Spleen (tissue), 11 donors: ENCODE measurements at regions not wholly inside any gene's neighbourhood (a gene's known extent, or its start where the extent isn't known, plus 50 kb on each side); places are given as distances from the start of the nearest gene placed in this dataset.

Experiments used
- DNase-seq: peaks from one replicate; pipeline ENCODE4 v3.0.0-alpha.2; 2020
- H3K27ac ChIP-seq, 8 donors: fragments of 200-600 bp; sonication (generic) in 7 of 8; 1 replicate in 4 of 8; 2 replicates in 4 of 8; pipeline versions ENCODE4 v1.5.0 to v1.8.0; 2016 to 2021; ENCODE audit warnings: inconsistent platforms in 4 of 8, mild to moderate bottlenecking in 4 of 8, moderate library complexity in 1 of 8
- H3K27me3 ChIP-seq, 7 donors: fragments of 200-600 bp; sonication (generic) in 6 of 7; replicated peaks in 1 of 7; 1 replicate in 4 of 7; 2 replicates in 3 of 7; pipeline versions ENCODE4 v1.5.0 to v1.8.0; 2016 to 2021; ENCODE audit warnings: inconsistent platforms in 3 of 7, mild to moderate bottlenecking in 1 of 7
- H3K36me3 ChIP-seq, 6 donors: fragments of 200-600 bp; sonication (generic) in 5 of 6; 1 replicate in 4 of 6; 2 replicates in 2 of 6; pipeline versions ENCODE4 v1.5.0 to v1.8.0; 2016 to 2021; ENCODE audit warnings: inconsistent platforms in 2 of 6
- H3K4me1 ChIP-seq, 6 donors: fragments of 200-600 bp; sonication (generic) in 5 of 6; 1 replicate in 3 of 6; 2 replicates in 3 of 6; pipeline versions ENCODE4 v1.5.0 to v1.8.0; 2016 to 2021; ENCODE audit warnings: inconsistent platforms in 3 of 6
- H3K4me3 ChIP-seq, 8 donors: fragments of 200-600 bp; sonication (generic) in 7 of 8; 1 replicate in 4 of 8; 2 replicates in 4 of 8; pipeline versions ENCODE4 v1.5.0 to v1.8.0; 2016 to 2021; ENCODE audit warnings: inconsistent platforms in 4 of 8, mild to moderate bottlenecking in 4 of 8, moderate library complexity in 2 of 8
- H3K9me3 ChIP-seq, 8 donors: fragments of 200-600 bp; sonication (generic) in 7 of 8; 1 replicate in 4 of 8; 2 replicates in 4 of 8; pipeline versions ENCODE4 v1.5.0 to v1.8.0; 2016 to 2021; ENCODE audit warnings: inconsistent platforms in 4 of 8
- CTCF ChIP-seq, 11 experiments: fragments of 200-600 bp in 7 of 11; fragments of 450-650 bp in 4 of 11; sonication (generic) in 4 of 11; IDR thresholded peaks in 8 of 11; conservative IDR thresholded peaks in 3 of 11; 1 replicate in 7 of 11; 2 replicates in 4 of 11; pipeline versions ENCODE4 v1.4.0 to v1.8.0; 2016 to 2021; ENCODE audit warnings: antibody characterized with exemption in 11 of 11, inconsistent platforms in 4 of 11, mild to moderate bottlenecking in 1 of 11
- POLR2A ChIP-seq, 3 donors: fragments of 450-650 bp; IDR thresholded peaks; one replicate each; pipeline ENCODE4 v1.5.1; 2017; ENCODE audit warnings: antibody characterized with exemption in 3 of 3, mild to moderate bottlenecking in 1 of 3
- POLR2AphosphoS5 ChIP-seq, 3 donors: sonication (generic); formaldehyde crosslinking; IDR thresholded peaks; one replicate each; pipeline ENCODE4 v1.5.1; 2017; ENCODE audit warnings: antibody characterized with exemption in 3 of 3
- WGBS, 5 donors: extraction: QIAGEN DNeasy Blood & Tissue Kit in 3 of 5; methylation state at CpG; one replicate each; pipeline versions ENCODE4 v1.1.5 to v1.1.7; 2013 to 2018; 5-methylcytosine and 5-hydroxymethylcytosine counted together
- intact Hi-C: fragments of 100-400 bp; cut with DNase I; formaldehyde crosslinking; loops from one replicate; pipeline ENCODE4 v1.15.0; 2023; ENCODE audit warnings: low total_unique reads
- donor health status: healthy with polysubstance abuse.
- donor health status: DM: no; HTN: no; CAD: no; lungs with moderate emphysema.
- donor health status: DM: no; HTN: no; CAD: no.
- donor health status: Bipolar disorder and iron deficiency.
- donor health status: healthy.
- donor health status: DM: no; HTN: no; CAD: no.
- donor health status: DM: yes; HTN: yes; CAD: no.

- Histone ChIP-seq H3K4me3 (no peak overlapping the region), H3K36me3 (no peaks in the 10 kb centered on the region), H3K4me1 (no peaks in the 10 kb centered on the region), H3K27ac (no peak overlapping the region), H3K27me3 (no peaks in the 10 kb centered on the region), H3K9me3 (no peaks in the 10 kb centered on the region)
- WGBS, 5 donors, result 77 to 81% (median 78%) methylated on average over 10 of the region's 10 CpGs
- no peak for DNase-seq
- TF ChIP-seq POLR2AphosphoS5 (IDR thresholded peaks at IDR 0.05) (no peak), POLR2A (IDR thresholded peaks at IDR 0.05) (no peak), CTCF (IDR thresholded peaks at IDR 0.05 in 8 of 11, conservative IDR thresholded peaks at IDR 0.05 in 3 of 11) (no peak)
- intact Hi-C loops, result no loop called here
Measured at GRCh38 chr14:55874785-55875184, 243.4 kb upstream of the PELI2 start.

GRCh38 chr14:55877942-55878341, 240.3 kb upstream of the PELI2 start:
- H3K9me3 ChIP-seq, result no peaks in the 10 kb centered on the region
- H3K27me3 ChIP-seq, result no peaks in the 10 kb centered on the region
- H3K27ac ChIP-seq, result no peak overlapping the region
- DNase-seq, result no peak
- 76 to 88% (median 80%) methylated on average over 7 of the region's 7 CpGs for WGBS, 5 donors
- no peaks in the 10 kb centered on the region for H3K36me3 ChIP-seq
- no peaks in the 10 kb centered on the region for H3K4me1 ChIP-seq
- TF ChIP-seq POLR2AphosphoS5 (IDR thresholded peaks at IDR 0.05) (no peak), CTCF (IDR thresholded peaks at IDR 0.05 in 8 of 11, conservative IDR thresholded peaks at IDR 0.05 in 3 of 11) (no peak), POLR2A (IDR thresholded peaks at IDR 0.05) (no peak)
- intact Hi-C loops, result no loop called here
- H3K4me3 ChIP-seq, result no peak overlapping the region

- Histone ChIP-seq H3K27ac (no peak overlapping the region), H3K36me3 (no peaks in the 10 kb centered on the region), H3K9me3 (no peaks in the 10 kb centered on the region), H3K4me3 (no peak overlapping the region), H3K27me3 (no peaks in the 10 kb centered on the region), H3K4me1 (no peaks in the 10 kb centered on the region)
- WGBS, 5 donors, result 63 to 77% (median 68%) methylated on average over 3 to 6 of the region's 6 CpGs
- intact Hi-C loops, result no loop called here
- no peak for DNase-seq
- TF ChIP-seq POLR2A (IDR thresholded peaks at IDR 0.05), result no peak
- no peak for TF ChIP-seq CTCF (IDR thresholded peaks at IDR 0.05 in 8 of 11, conservative IDR thresholded peaks at IDR 0.05 in 3 of 11)
- no peak for TF ChIP-seq POLR2AphosphoS5 (IDR thresholded peaks at IDR 0.05)
Measured at GRCh38 chr14:55881577-55882241, 236.5 kb upstream of the PELI2 start.

- 84 to 90% (median 87%) methylated on average over 4 of the region's 4 CpGs for WGBS, 5 donors
- Histone ChIP-seq H3K9me3 (no peaks in the 10 kb centered on the region), H3K27ac (no peak overlapping the region), H3K36me3 (no peaks in the 10 kb centered on the region), H3K4me1 (no peaks in the 10 kb centered on the region), H3K27me3 (no peaks in the 10 kb centered on the region), H3K4me3 (no peak overlapping the region)
- TF ChIP-seq POLR2AphosphoS5 (IDR thresholded peaks at IDR 0.05) (no peak), POLR2A (IDR thresholded peaks at IDR 0.05) (no peak), CTCF (IDR thresholded peaks at IDR 0.05 in 8 of 11, conservative IDR thresholded peaks at IDR 0.05 in 3 of 11) (no peak)
- intact Hi-C loops, result no loop called here
- no peak for DNase-seq
Measured at GRCh38 chr14:55884819-55885218, 233.4 kb upstream of the PELI2 start.
